Thyroid gland (tissue), 4 donors: ENCODE measurements at regions not wholly inside any gene's neighbourhood (a gene's known extent, or its start where the extent isn't known, plus 50 kb on each side); places are given as distances from the start of the nearest gene placed in this dataset.

Experiments used
- POLR2A ChIP-seq, 2 donors: fragments of 450-650 bp; IDR thresholded peaks; one replicate each; pipeline ENCODE4 v1.6.1; 2017; ENCODE audit warnings: antibody characterized with exemption in 2 of 2, mild to moderate bottlenecking in 2 of 2, moderate library complexity in 1 of 2
- TF ChIP-seq, protein P1 (sequence below), 6 experiments: fragments of 200-600 bp in 3 of 6; fragments of 450-650 bp in 3 of 6; sonication (generic) in 3 of 6; IDR thresholded peaks; one replicate each; pipeline ENCODE4 v1.5.1; 2016 to 2019; ENCODE audit warnings: antibody characterized with exemption in 6 of 6, mild to moderate bottlenecking in 2 of 6, inconsistent platforms in 1 of 6, moderate library complexity in 1 of 6

- TF ChIP-seq, protein P1, sequence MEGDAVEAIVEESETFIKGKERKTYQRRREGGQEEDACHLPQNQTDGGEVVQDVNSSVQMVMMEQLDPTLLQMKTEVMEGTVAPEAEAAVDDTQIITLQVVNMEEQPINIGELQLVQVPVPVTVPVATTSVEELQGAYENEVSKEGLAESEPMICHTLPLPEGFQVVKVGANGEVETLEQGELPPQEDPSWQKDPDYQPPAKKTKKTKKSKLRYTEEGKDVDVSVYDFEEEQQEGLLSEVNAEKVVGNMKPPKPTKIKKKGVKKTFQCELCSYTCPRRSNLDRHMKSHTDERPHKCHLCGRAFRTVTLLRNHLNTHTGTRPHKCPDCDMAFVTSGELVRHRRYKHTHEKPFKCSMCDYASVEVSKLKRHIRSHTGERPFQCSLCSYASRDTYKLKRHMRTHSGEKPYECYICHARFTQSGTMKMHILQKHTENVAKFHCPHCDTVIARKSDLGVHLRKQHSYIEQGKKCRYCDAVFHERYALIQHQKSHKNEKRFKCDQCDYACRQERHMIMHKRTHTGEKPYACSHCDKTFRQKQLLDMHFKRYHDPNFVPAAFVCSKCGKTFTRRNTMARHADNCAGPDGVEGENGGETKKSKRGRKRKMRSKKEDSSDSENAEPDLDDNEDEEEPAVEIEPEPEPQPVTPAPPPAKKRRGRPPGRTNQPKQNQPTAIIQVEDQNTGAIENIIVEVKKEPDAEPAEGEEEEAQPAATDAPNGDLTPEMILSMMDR (IDR thresholded peaks at IDR 0.05): no peak
- TF ChIP-seq POLR2A (IDR thresholded peaks at IDR 0.05): no peak
Measured at GRCh38 chr22:49139492-49140151, 688.1 kb downstream of the BRD1 start.
